CD4-positive, alpha-beta T cell treated with Interleukin-17A for 4 hours (primary cell): ENCODE measurements at regions not wholly inside any gene's neighbourhood (a gene's known extent, or its start where the extent isn't known, plus 50 kb on each side); places are given as distances from the start of the nearest gene placed in this dataset.
"Not testable (repeated sequence)": the region's sequence is repeated elsewhere in the genome, so short reads cannot be mapped to it uniquely, and the experiment has no call there.

Experiments
- DNase-seq: peaks from one replicate; pipeline ENCODE4 v3.0.0-alpha.2; 2020; ENCODE audit warnings: mixed read lengths

DNA sequence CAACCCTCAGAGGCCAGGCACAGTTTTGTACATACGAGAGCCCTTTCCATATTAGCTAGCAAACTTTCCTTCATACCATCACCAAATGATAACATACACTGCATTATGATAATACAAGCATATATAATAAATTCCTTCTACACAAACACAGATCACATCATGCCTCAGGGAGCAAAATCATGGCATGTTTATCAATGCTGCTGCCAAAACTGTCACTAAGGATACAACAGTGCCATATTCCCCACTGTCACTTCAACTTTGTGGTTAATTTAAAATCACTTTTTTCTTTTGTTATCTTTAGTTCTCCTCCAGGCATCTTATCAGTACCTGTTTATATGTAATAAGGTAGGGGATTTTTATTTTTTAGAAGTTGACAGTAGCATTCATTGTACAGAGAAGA, 196.3 kb downstream of the EPM2A start:
- no peak for DNase-seq

DNA sequence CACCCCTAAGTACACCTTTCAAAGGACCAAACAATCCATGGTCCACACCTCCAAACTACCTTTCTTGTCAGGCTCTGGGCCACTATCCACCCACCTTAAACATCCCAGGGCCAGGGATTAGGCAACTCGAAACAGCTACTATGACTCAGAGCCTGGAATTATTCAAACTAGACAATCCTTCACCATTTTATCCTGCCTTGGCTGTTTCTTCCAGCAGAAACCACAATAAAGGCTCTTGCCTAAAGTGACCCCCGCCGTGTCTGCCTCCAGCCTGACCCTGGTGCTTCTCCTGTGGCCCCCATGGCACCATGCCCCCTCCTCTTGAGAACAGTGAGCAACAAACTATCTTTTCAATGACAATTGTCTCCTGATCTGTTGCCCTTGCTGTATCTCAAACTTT, 195.5 kb downstream of the EPM2A start:
- no peak for DNase-seq

DNA sequence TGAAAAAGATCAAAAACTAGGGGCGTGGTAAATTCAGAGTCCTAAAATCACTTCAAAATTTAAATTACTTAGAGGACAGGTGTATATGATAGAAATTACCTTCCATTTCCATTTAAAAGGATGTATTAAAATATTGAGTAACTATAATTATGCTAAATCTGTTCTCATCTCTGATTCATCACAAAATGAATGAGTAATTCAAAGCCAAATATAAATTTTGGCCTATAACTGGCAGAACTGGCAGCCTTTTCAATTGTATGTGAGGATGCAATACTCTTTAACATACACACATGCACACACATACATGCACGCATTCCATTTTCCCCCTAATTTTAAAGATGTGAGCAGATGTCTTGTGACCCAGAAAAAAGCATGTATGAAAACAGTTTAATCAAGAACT, 194.6 kb downstream of the EPM2A start:
- DNase-seq: no peak

DNA sequence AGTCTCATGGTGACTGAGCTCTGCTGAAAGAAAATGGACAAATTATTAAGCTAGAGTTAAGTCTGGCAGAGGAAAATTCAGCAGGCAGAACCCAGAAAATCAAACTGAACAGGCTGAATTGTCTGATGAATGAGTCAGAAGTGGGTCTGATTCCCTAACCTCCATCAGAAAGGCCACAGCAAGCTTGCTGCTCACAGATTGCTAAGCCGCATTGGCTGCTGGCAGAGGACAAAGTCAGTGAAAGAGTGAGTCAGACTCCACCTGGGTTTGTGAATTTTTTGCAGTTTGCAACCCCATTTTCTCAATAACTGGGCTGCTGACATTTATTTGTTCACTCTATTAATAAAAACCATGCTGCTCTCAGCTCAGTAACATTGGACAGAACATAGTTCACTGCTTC, 191.3 kb downstream of the EPM2A start:
- no peak for DNase-seq

DNA sequence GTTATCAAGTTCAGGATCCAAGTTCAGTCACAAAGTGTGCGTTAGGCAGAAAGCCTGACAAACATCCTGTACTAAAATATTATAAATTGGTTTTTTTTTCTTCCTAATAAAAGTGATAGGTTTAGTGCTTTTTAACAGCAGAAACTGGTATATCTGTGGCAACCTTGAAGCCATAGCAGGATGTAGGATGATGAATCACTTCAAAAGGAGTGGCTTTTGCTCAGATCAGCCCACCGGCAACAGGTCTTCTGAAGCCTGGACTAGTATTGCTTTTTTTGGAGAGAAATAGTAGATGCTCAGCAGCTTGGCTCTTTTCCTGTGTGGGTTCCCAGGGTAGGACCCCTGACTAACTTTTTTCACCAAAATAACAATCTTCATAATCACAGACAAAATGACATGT, 190.8 kb downstream of the EPM2A start:
- DNase-seq: no peak

DNA sequence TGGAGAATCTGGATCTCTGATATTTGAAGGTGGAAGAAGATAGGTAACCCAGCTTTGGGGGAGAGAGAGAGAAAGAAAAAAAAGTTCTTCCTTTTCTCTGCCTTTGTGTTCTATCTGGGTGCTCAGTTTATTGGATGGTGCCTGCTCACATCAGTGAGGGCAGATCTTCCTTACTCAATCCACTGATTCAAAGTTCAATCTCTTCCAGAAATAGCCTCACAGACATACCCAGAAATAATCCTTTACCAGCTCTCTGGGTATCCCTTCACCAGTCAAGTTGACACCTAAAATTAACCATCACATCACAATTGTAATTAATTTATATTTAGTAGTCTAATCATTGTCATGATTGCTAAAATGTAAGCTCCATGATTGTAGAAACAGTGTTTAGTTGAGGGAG, 189.1 kb downstream of the EPM2A start:
- DNase-seq: no peak

DNA sequence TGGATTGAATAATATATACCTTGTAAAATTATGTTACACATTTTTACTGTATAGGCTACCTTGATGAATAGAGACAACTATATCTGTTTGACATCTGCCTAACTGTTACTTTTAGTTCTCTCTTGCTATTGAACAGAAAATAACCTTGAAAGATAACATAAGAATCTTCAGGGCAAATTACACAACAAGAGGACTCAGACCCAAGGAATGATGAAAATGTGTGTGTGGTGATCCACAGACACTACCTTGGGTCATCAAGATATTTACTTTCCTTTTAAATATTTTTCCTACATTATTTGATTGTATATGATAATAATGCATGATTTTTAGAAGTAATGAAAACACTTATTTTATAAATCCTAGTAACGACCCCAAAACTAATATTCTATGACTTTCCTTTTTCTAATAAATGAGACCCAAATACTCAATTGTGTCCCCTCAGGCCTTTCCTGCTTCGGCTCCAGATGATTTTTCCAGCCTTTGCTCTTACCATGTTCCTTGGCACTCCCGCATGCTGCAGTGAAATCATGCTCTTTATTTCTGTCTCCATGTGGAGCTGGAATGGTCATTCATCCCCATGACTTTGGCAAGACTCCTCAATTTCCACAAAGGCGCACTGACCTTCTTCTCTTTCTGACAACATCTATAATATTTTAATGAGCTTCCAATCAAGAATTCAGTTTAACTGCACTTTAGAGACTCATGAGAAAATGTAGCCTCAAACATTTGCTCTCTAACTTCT, 187.6 kb downstream of the EPM2A start:
- no peak for DNase-seq

DNA sequence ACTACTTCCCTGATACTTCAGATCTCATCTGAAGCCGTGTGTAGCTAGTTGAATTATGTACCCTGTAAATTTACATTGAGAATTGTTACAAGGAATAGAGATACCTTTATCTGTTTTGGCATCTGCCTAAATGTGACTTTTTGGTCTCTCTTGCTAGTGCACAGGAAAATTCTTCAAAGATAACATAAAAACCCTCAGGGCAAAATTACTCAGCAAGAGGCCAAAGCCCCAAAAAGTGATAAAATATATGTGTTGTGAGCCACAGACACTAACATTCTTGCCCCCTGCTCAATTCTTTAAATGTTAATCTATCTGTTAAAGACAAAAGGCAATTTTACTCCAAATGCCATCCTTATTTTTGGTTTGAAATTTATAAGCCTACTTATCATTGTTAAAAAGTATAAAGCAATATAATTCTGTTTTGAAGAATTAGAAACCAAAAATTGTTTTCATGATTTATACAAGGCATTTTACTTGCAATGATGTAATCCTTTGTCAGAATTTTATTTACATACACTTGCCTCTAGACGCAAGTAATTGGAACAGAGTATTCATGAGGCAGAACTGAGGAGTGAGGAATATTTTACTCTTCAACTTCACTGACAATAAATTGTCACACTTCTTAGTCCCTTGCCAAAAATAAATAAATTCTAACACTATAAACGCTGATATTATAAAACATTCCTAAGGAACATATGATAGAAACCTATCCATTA, 186.2 kb downstream of the EPM2A start:
- DNase-seq: no peak

DNA sequence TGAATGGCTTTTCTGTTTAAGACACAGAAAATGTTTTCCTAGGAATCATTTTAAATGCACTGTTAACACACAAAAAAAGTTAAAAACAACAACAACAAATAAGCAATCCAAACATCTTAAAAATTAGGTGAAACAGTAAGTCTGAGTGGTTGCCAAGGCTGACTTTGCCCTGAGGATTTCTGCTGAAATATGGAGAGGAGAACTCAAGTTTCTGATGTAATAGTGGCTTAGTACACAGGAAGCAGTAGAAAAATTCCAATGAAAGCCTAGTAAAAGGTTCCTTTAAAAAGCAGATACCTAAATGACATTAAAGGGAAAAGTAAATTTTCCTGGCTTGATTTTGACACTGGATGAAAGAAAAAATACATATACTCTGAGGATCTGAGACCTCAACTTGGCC, 184.2 kb downstream of the EPM2A start:
- no peak for DNase-seq

DNA sequence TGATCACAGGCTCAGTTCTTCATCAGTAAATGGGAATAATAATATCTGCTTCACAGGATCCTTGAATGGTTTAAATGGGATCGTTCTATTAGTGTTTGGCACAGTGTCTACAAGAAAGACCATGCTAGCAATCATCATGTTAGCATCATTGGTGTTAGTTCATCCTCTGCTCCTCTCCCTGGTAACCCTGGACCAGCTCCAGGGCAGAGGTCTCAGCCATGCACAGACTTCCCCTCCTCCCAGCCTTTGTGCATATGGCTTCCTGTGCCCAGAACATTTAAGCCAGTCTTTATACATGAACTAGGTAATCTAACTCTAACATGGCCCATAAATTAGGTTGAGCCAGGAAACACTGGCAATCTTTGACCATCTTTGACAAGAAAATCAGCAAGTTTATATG, 180.2 kb downstream of the EPM2A start:
- DNase-seq: no peak

DNA sequence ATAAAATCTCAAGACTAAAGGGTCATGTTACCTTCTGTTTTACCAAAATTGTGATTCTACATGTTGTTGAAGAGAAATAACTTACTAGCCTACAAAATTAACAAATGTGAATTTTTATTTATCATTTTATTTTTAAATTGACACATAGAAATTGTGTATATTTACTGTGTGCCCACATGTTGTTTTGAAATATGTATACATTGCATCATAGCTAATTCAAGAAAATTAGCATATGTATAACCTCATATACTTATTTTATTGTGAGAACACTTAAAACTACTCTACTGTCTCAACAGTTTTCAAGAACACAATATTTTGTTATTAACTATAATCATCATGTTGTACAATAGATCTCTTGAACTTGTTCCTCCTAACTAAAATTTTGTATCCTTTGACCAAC, 177.8 kb downstream of the EPM2A start:
- DNase-seq: no peak

DNA sequence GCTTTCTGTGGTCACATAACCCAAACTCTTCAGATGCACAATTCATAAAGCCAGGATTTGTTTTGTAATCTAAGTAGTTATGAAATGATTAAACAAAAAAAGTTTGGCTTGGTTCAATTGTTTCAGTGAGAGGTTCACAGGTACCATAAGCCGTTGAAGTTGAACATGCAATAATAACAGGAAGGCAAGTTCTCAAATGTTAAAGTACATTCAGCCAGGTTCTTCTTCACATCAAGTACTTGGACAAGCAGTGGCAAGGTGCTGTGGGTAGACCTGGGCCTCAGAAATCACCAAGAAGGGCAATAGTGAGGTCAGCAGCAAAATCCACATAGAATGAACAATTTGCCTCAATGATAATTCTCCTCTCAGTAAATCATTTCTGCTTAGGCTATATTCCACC, 175.5 kb downstream of the EPM2A start:
- no peak for DNase-seq

DNA sequence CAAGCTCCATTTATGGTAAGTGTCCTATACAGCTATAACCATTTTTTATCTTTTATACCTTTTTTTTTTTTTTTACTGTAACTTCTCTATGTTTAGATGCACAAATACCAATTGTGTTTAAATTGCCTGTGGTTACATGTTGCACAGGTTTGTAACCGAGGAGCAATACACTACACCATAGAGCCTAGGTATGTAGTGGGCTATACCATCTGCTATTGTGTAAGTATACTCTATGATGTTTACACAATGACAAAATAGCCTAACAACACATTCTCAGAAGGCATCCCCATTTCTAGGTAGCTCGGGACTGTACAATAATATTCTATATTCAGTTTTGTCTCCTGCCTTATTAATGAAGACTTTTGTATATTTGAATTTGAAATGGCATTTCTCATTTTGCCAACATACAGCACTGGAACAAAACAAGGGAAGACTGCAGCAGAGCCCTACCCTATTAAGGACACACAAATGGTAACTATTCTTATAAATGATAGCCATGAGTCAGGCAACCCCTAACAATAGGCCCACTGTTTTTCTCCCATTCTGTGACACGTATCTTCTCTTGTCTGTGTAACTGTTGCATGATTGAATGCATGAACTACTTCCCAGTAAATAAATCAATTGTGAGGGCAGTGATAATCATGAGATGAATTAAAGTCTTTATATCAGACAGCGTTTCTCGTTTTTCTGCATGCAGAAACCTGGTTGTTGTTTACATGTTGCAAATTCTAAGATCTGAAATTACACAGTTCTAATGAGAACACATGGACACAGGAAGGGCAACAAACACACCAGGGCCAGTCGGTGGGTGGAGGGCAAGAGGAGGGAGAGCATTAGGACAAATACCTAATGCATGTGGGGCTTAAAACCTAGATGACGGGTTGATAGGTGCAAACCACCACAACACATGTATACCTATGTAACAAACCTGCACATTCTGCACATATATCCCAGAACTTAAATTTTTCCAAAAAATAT, 173.9 kb downstream of the EPM2A start:
- DNase-seq: no peak

DNA sequence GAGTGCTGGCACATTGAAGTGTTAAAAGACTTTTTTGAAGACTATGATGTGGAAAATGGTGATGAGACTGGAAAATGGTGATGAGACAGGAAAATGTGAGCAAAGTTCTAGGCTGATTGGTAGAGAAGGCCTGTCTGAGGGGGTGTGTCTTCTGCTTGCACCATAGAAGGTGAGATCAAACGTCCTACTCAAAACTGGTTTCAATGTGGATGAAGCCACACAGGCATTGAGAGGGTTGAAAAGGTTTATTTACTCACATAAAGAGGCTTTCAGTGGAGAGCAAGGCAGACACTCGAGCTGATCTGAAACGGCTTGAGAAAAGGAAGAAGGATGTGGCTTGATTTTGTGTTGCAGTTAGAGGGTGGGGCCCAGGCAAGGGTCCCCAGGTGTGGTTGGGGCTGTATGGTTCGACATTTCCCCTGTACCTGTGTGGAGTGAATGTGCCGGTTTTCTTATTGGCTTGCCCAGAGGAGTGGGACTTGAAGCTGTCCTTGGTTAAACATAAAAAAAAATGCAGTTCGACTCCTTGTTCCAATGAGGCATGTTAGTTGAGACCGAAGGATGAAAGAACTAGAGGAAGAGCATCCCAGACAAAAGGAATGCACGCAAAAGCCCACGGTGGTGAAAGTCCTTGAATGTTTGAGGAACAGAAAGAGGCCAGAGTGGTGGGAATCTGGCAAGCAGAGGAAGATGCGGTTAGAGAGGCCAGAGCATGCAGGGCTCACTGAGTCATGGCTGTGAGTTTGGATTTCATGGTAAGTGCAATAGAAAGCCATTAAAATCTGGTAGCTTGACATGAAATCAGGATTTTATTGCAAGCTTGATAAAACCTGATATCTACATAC, 172.3 kb downstream of the EPM2A start:
- DNase-seq: no peak

DNA sequence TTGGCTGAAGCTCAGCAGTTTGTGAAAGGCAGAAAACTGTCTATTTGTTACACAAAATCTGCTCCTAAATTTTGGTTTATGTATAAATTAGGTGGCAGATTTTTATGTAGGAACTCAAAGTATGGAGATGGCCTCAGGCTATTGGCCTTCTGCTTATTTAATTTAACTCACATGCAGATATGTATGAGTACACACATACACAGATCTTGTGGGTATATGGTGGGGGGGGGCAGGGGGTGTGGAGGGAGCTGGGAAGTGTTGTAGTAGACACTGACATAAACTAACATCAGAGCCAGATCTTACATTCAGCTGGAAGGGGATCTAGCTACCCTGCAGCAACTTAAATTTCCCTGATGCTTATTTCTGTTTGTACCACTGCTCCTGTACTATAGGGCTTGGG, 170.8 kb downstream of the EPM2A start:
- DNase-seq: no peak

DNA sequence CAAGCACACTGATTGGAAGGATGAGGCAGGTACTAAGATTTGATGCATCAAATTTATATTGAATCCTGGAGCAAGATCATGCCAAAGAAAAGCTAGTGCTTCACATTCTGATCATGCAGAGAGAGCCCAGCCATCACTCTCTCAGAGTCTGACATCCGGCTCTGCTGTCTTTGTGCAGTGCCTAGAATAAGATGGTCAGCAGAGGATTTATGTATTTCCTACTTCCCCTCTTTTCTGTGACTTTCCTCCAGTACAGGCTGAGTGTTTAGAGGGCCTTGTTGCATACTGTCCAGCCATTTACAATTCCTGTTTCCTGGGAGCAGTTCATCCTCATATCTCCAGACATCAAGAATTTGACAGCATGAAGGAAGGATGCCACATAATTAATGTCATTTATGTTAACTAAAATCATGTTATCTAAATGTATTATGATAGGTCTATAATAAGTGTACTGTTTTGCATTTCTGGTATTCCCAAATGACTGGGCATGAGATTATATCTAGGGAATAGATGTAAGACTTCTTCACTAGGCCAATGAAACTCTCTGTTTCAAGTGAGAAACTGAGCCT, 167.6 kb downstream of the EPM2A start:
- DNase-seq: no peak

DNA sequence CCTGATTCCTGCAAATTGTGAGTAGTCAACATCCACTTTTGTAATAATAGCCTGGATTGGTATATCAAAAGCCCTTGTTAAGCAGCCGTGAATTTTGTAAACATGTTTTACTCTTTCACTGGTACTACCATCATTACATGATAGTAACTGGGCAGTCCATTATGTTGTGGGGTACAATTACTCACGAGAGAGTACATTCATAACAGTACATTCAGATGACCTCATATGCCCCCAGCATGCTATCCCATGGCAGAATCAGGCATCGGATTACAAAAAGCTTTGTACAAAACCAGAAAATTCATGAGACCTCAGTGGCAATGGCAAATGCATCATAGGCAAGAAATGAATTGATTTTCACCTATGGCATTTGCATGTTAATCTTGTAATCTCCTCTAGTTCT, 166.2 kb downstream of the EPM2A start:
- no peak for DNase-seq

DNA sequence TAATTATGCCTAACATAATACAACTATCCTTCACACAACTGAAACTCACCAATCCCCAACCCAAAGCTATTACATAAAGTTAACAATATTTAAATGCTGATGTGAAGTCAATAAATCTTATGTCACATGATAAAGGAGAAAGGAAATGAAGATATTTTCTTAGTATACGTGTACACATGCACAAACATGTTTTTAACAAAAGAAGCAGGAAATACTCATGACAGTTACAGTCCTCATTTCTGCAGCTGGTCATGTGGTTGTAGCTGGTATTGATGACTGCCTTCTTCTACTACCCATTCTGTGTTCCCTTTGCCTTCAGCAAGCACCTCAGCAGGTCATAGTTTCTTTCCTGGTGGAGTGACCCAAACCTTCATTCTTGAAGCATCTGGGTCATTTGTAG, 165.0 kb downstream of the EPM2A start:
- not testable (repeated sequence) for DNase-seq

DNA sequence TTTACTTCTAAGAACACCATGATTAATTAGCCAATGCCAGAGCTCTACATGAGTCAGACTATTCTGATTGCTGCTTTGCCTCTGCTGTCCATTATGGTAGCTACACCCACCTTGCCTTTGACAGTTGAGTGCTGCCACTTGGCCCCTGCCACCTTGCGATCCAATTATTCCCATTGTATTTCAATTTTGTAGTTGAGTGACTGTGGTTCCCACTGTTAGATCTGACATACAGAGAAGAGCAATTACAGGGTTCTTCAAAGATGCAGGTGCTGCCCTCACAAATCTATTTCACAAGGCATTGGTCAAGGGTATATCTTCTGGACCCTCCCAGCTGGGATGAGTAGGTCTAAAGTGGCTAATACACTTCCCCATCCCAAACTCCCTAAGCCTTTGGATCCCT, 161.1 kb downstream of the EPM2A start:
- DNase-seq: not testable (repeated sequence)
